ENCODE measurements at regions not wholly inside any gene's neighbourhood (a gene's known extent, or its start where the extent isn't known, plus 50 kb on each side); places are given as distances from the start of the nearest gene placed in this dataset.

- Histone ChIP-seq H3K79me2 (ENCODE audit: insufficient read depth, low read depth) (no peaks in the 10 kb centered on the region), H3K36me3 (ENCODE audit: insufficient read depth) (no peaks in the 10 kb centered on the region), H3K4me3 (IDR thresholded peaks at IDR 0.05; ENCODE audit: insufficient read depth, low read depth, low read length) (no peak overlapping the region), H3K4me2 (no peak overlapping the region), H3K4me1 (ENCODE audit: low read depth, poor library complexity, severe bottlenecking) (no peaks in the 10 kb centered on the region), H4K20me1 (ENCODE audit: insufficient read depth) (no peaks in the 10 kb centered on the region), H2AFZ (ENCODE audit: low read depth) (no peak overlapping the region), H3K27ac (no peak overlapping the region), H3K27me3 (ENCODE audit: insufficient read depth, low read depth) (no peaks in the 10 kb centered on the region), H3K9ac (no peak overlapping the region)
- TF ChIP-seq CTCF (conservative IDR thresholded peaks at IDR 0.05; ENCODE audit: low read depth, low read length) = no peak
These were observed 1551.0 kb downstream of the GRIK2 start for GRCh38 chr6:102944475-102944874.

GRCh38 chr6:102942206-102942605, 1548.7 kb downstream of the GRIK2 start:
- H3K9ac ChIP-seq = no peak overlapping the region
- no peak overlapping the region for H3K27ac ChIP-seq
- no peak for TF ChIP-seq CTCF (conservative IDR thresholded peaks at IDR 0.05; ENCODE audit: low read depth, low read length)
- H3K4me2 ChIP-seq = no peak overlapping the region
- H3K36me3 ChIP-seq (ENCODE audit: insufficient read depth) = no peaks in the 10 kb centered on the region
- no peaks in the 10 kb centered on the region for H3K4me1 ChIP-seq (ENCODE audit: low read depth, poor library complexity, severe bottlenecking)
- no peaks in the 10 kb centered on the region for H4K20me1 ChIP-seq (ENCODE audit: insufficient read depth)
- no peak overlapping the region for H3K4me3 ChIP-seq (IDR thresholded peaks at IDR 0.05; ENCODE audit: insufficient read depth, low read depth, low read length)
- H3K27me3 ChIP-seq (ENCODE audit: insufficient read depth, low read depth) = no peaks in the 10 kb centered on the region
- no peak overlapping the region for H2AFZ ChIP-seq (ENCODE audit: low read depth)
- no peaks in the 10 kb centered on the region for H3K79me2 ChIP-seq (ENCODE audit: insufficient read depth, low read depth)

GRCh38 chr6:102936959-102937358, 1543.5 kb downstream of the GRIK2 start:
- no peak overlapping the region for H3K9ac ChIP-seq
- H2AFZ ChIP-seq (ENCODE audit: low read depth) = no peak overlapping the region
- H3K27me3 ChIP-seq (ENCODE audit: insufficient read depth, low read depth) = no peaks in the 10 kb centered on the region
- no peak for TF ChIP-seq CTCF (conservative IDR thresholded peaks at IDR 0.05; ENCODE audit: low read depth, low read length)
- no peaks in the 10 kb centered on the region for H3K79me2 ChIP-seq (ENCODE audit: insufficient read depth, low read depth)
- no peak overlapping the region for H3K4me3 ChIP-seq (IDR thresholded peaks at IDR 0.05; ENCODE audit: insufficient read depth, low read depth, low read length)
- H4K20me1 ChIP-seq (ENCODE audit: insufficient read depth) = no peaks in the 10 kb centered on the region
- H3K4me1 ChIP-seq (ENCODE audit: low read depth, poor library complexity, severe bottlenecking) = no peaks in the 10 kb centered on the region
- H3K36me3 ChIP-seq (ENCODE audit: insufficient read depth) = no peaks in the 10 kb centered on the region
- no peak overlapping the region for H3K4me2 ChIP-seq
- no peak overlapping the region for H3K27ac ChIP-seq

GRCh38 chr6:102928109-102928508, 1534.6 kb downstream of the GRIK2 start:
- H3K27me3 ChIP-seq (ENCODE audit: insufficient read depth, low read depth) = no peaks in the 10 kb centered on the region
- H3K4me1 ChIP-seq (ENCODE audit: low read depth, poor library complexity, severe bottlenecking) = no peaks in the 10 kb centered on the region
- no peaks in the 10 kb centered on the region for H3K79me2 ChIP-seq (ENCODE audit: insufficient read depth, low read depth)
- H3K4me3 ChIP-seq (IDR thresholded peaks at IDR 0.05; ENCODE audit: insufficient read depth, low read depth, low read length) = no peak overlapping the region
- no peak overlapping the region for H3K27ac ChIP-seq
- TF ChIP-seq CTCF (conservative IDR thresholded peaks at IDR 0.05; ENCODE audit: low read depth, low read length) = no peak
- no peak overlapping the region for H2AFZ ChIP-seq (ENCODE audit: low read depth)
- no peak overlapping the region for H3K4me2 ChIP-seq
- no peaks in the 10 kb centered on the region for H3K36me3 ChIP-seq (ENCODE audit: insufficient read depth)
- no peak overlapping the region for H3K9ac ChIP-seq
- no peaks in the 10 kb centered on the region for H4K20me1 ChIP-seq (ENCODE audit: insufficient read depth)

GRCh38 chr6:102918161-102918560, 1524.7 kb downstream of the GRIK2 start:
- H2AFZ ChIP-seq (ENCODE audit: low read depth) = no peak overlapping the region

More at GRCh38 chr6:102918161-102918560, 1524.7 kb downstream of the GRIK2 start:
- Histone ChIP-seq H3K4me2 (no peak overlapping the region), H3K4me1 (ENCODE audit: low read depth, poor library complexity, severe bottlenecking) (no peaks in the 10 kb centered on the region), H3K4me3 (IDR thresholded peaks at IDR 0.05; ENCODE audit: insufficient read depth, low read depth, low read length) (no peak overlapping the region), H3K79me2 (ENCODE audit: insufficient read depth, low read depth) (no peaks in the 10 kb centered on the region), H3K9ac (no peak overlapping the region), H4K20me1 (ENCODE audit: insufficient read depth) (no peaks in the 10 kb centered on the region), H3K27me3 (ENCODE audit: insufficient read depth, low read depth) (no peaks in the 10 kb centered on the region), H3K36me3 (ENCODE audit: insufficient read depth) (no peaks in the 10 kb centered on the region), H3K27ac (no peak overlapping the region)
- TF ChIP-seq CTCF (conservative IDR thresholded peaks at IDR 0.05; ENCODE audit: low read depth, low read length) = no peak
